ENCODE measurements at regions not wholly inside any gene's neighbourhood (a gene's known extent, or its start where the extent isn't known, plus 50 kb on each side); places are given as distances from the start of the nearest gene placed in this dataset.

- TF ChIP-seq CTCF (IDR thresholded peaks at IDR 0.05) = no peak
- no peak for TF ChIP-seq POLR2A (IDR thresholded peaks at IDR 0.05)
- Histone ChIP-seq H3K27me3 (no peaks in the 10 kb centered on the region), H3K4me1 (no peaks in the 10 kb centered on the region), H3K36me3 (ENCODE audit: low read depth, missing control alignments) (no peaks in the 10 kb centered on the region), H3K9me3 (no peaks in the 10 kb centered on the region), H3K27ac (no peak overlapping the region), H3K4me3 (no peak overlapping the region)
- DNase-seq = no peak
- intact Hi-C loops (cut with DNase I; ENCODE audit: low total_unique reads) = no loop called here
- whole genome bisulfite sequencing, 2 donors = 64 to 70% methylated on average over 2 of the region's 2 CpGs
These were observed 187.2 kb upstream of the FOXD3 start for GRCh38 chr1:63135174-63135512.

GRCh38 chr1:63135801-63136200 lies 186.6 kb upstream of the FOXD3 start:
- H3K27me3 ChIP-seq = no peaks in the 10 kb centered on the region
- WGBS, 2 donors = 93 to 100% methylated on average over 1 of the region's 1 CpG
- intact Hi-C loops (cut with DNase I; ENCODE audit: low total_unique reads) = no loop called here

GRCh38 chr1:63142001-63142400 lies 180.4 kb upstream of the FOXD3 start:
- WGBS, 2 donors = 90 to 93% methylated on average over 5 of the region's 5 CpGs
- intact Hi-C loops (cut with DNase I; ENCODE audit: low total_unique reads) = no loop called here
- no peak overlapping the region for H3K27ac ChIP-seq

More at GRCh38 chr1:63135801-63136200, 186.6 kb upstream of the FOXD3 start:
- no peak for TF ChIP-seq CTCF (IDR thresholded peaks at IDR 0.05)
- no peaks in the 10 kb centered on the region for H3K4me1 ChIP-seq
- no peak overlapping the region for H3K4me3 ChIP-seq
- H3K9me3 ChIP-seq = no peaks in the 10 kb centered on the region
- no peak overlapping the region for H3K27ac ChIP-seq
- DNase-seq = no peak
- H3K36me3 ChIP-seq (ENCODE audit: low read depth, missing control alignments) = no peaks in the 10 kb centered on the region

GRCh38 chr1:63143482-63143881 lies 178.9 kb upstream of the FOXD3 start:
- DNase-seq = no peak
- Histone ChIP-seq H3K4me1 (no peaks in the 10 kb centered on the region), H3K36me3 (ENCODE audit: low read depth, missing control alignments) (no peaks in the 10 kb centered on the region), H3K4me3 (no peak overlapping the region), H3K27me3 (no peaks in the 10 kb centered on the region), H3K9me3 (no peaks in the 10 kb centered on the region), H3K27ac (no peak overlapping the region)
- TF ChIP-seq POLR2A (IDR thresholded peaks at IDR 0.05) = no peak
- TF ChIP-seq CTCF (IDR thresholded peaks at IDR 0.05) = no peak
- intact Hi-C loops (cut with DNase I; ENCODE audit: low total_unique reads) = no loop called here

More at GRCh38 chr1:63142001-63142400, 180.4 kb upstream of the FOXD3 start:
- H3K36me3 ChIP-seq (ENCODE audit: low read depth, missing control alignments) = no peaks in the 10 kb centered on the region
- no peaks in the 10 kb centered on the region for H3K27me3 ChIP-seq
- H3K4me1 ChIP-seq = no peaks in the 10 kb centered on the region
- no peak overlapping the region for H3K4me3 ChIP-seq
- no peak for DNase-seq
- H3K9me3 ChIP-seq = no peaks in the 10 kb centered on the region
- TF ChIP-seq POLR2A (IDR thresholded peaks at IDR 0.05) = no peak
- no peak for TF ChIP-seq CTCF (IDR thresholded peaks at IDR 0.05)

- H3K36me3 ChIP-seq (ENCODE audit: low read depth, missing control alignments) = no peaks in the 10 kb centered on the region
- H3K27me3 ChIP-seq = no peaks in the 10 kb centered on the region
- no peaks in the 10 kb centered on the region for H3K9me3 ChIP-seq
- H3K27ac ChIP-seq = no peak overlapping the region
- TF ChIP-seq POLR2A (IDR thresholded peaks at IDR 0.05) = no peak
- TF ChIP-seq CTCF (IDR thresholded peaks at IDR 0.05) = no peak
- no peaks in the 10 kb centered on the region for H3K4me1 ChIP-seq
- 86 to 97% methylated on average over 3 of the region's 3 CpGs for WGBS, 2 donors
- no peak overlapping the region for H3K4me3 ChIP-seq
- DNase-seq = no peak
- intact Hi-C loops (cut with DNase I; ENCODE audit: low total_unique reads) = no loop called here
These were observed 174.6 kb upstream of the FOXD3 start for GRCh38 chr1:63147783-63148182.

All from testis (tissue), 2 donors.